ENCODE measurements at regions not wholly inside any gene's neighbourhood (a gene's known extent, or its start where the extent isn't known, plus 50 kb on each side); places are given as distances from the start of the nearest gene placed in this dataset.

GRCh38 chr5:124395926-124396325, 350.5 kb downstream of the ZNF608 start:
- intact Hi-C loops (cut with DNase I; ENCODE audit: low total_unique reads) = no loop called here
- Histone ChIP-seq H3K4me3 (no peak overlapping the region), H3K9me3 (peaks cover 0 to 8% (median 2%) of the 10 kb centered on the region in 8 donors), H3K4me1 (peaks cover 0 to 5% (median 0%) of the 10 kb centered on the region in 6 donors), H3K36me3 (no peaks in the 10 kb centered on the region), H3K27ac (no peak overlapping the region), H3K27me3 (replicated peaks in 1 of 7) (no peaks in the 10 kb centered on the region)
- TF ChIP-seq POLR2A (IDR thresholded peaks at IDR 0.05) (no peak), POLR2AphosphoS5 (IDR thresholded peaks at IDR 0.05) (no peak), CTCF (IDR thresholded peaks at IDR 0.05 in 8 of 11, conservative IDR thresholded peaks at IDR 0.05 in 3 of 11) (no peak)
- DNase-seq = no peak
- 68 to 95% (median 83%) methylated on average over 5 of the region's 5 CpGs for WGBS, 5 donors

GRCh38 chr5:124395287-124395686, 351.2 kb downstream of the ZNF608 start:
- Histone ChIP-seq H3K27me3 (replicated peaks in 1 of 7) (no peaks in the 10 kb centered on the region), H3K4me3 (no peak overlapping the region), H3K36me3 (no peaks in the 10 kb centered on the region), H3K27ac (no peak overlapping the region), H3K4me1 (peaks cover 0 to 5% (median 0%) of the 10 kb centered on the region in 6 donors), H3K9me3 (peaks cover 0 to 15% (median 8%) of the 10 kb centered on the region in 8 donors)
- WGBS, 5 donors = 80 to 87% (median 83%) methylated on average over 11 of the region's 11 CpGs
- no peak for DNase-seq
- intact Hi-C loops (cut with DNase I; ENCODE audit: low total_unique reads) = no loop called here
- TF ChIP-seq POLR2AphosphoS5 (IDR thresholded peaks at IDR 0.05) (no peak), POLR2A (IDR thresholded peaks at IDR 0.05) (no peak), CTCF (IDR thresholded peaks at IDR 0.05 in 8 of 11, conservative IDR thresholded peaks at IDR 0.05 in 3 of 11) (no peak)

GRCh38 chr5:124394700-124395245, 351.7 kb downstream of the ZNF608 start:
- TF ChIP-seq CTCF (IDR thresholded peaks at IDR 0.05 in 8 of 11, conservative IDR thresholded peaks at IDR 0.05 in 3 of 11) (no peak), POLR2A (IDR thresholded peaks at IDR 0.05) (no peak), POLR2AphosphoS5 (IDR thresholded peaks at IDR 0.05) (no peak)

GRCh38 chr5:124393584-124394379, 352.7 kb downstream of the ZNF608 start:
- DNase-seq = no peak
- H3K27ac ChIP-seq = no peak overlapping the region
- peaks cover 0 to 30% (median 21%) of the 10 kb centered on the region in 8 donors for H3K9me3 ChIP-seq
- intact Hi-C loops (cut with DNase I; ENCODE audit: low total_unique reads) = no loop called here
- no peak for TF ChIP-seq CTCF (IDR thresholded peaks at IDR 0.05 in 8 of 11, conservative IDR thresholded peaks at IDR 0.05 in 3 of 11)
- TF ChIP-seq POLR2A (IDR thresholded peaks at IDR 0.05) = no peak
- TF ChIP-seq POLR2AphosphoS5 (IDR thresholded peaks at IDR 0.05) = no peak
- no peak overlapping the region for H3K4me3 ChIP-seq
- H3K36me3 ChIP-seq = no peaks in the 10 kb centered on the region
- WGBS, 5 donors = 87 to 97% (median 92%) methylated on average over 5 of the region's 5 CpGs
- peaks cover 0 to 5% (median 0%) of the 10 kb centered on the region in 6 donors for H3K4me1 ChIP-seq
- no peaks in the 10 kb centered on the region for H3K27me3 ChIP-seq (replicated peaks in 1 of 7)

More at GRCh38 chr5:124394700-124395245, 351.7 kb downstream of the ZNF608 start:
- Histone ChIP-seq H3K27ac (no peak overlapping the region), H3K4me3 (no peak overlapping the region), H3K9me3 (peaks cover 0 to 20% (median 13%) of the 10 kb centered on the region in 8 donors), H3K36me3 (no peaks in the 10 kb centered on the region), H3K27me3 (replicated peaks in 1 of 7) (no peaks in the 10 kb centered on the region), H3K4me1 (peaks cover 0 to 5% (median 0%) of the 10 kb centered on the region in 6 donors)
- intact Hi-C loops (cut with DNase I; ENCODE audit: low total_unique reads) = no loop called here
- no peak for DNase-seq
- WGBS, 5 donors = 72 to 86% (median 82%) methylated on average over 9 of the region's 9 CpGs

Measured in spleen (tissue), 11 donors.